HL-60 (cell line): ENCODE measurements at regions not wholly inside any gene's neighbourhood (a gene's known extent, or its start where the extent isn't known, plus 50 kb on each side); places are given as distances from the start of the nearest gene placed in this dataset.

Experiments used
- DNase-seq, 2 experiments: peaks; one replicate each; pipeline ENCODE4 v3.0.0-alpha.2; 2010 to 2020; ENCODE audit warnings: low read depth in 1 of 2, low spot score in 1 of 2
- H3K27ac ChIP-seq: fragments of 250-450 bp; sonication (Bioruptor Pico); replicated peaks from 2 replicates; pipeline ENCODE4 v1.5.1; 2020; ENCODE audit warnings: mild to moderate bottlenecking, moderate library complexity
- H3K27me3 ChIP-seq: fragments of 250-450 bp; sonication (Bioruptor Pico); 2 replicates; pipeline ENCODE4 v1.5.1; 2021; ENCODE audit warnings: mild to moderate bottlenecking, moderate library complexity; ENCODE audit not compliant: insufficient read depth, poor library complexity, severe bottlenecking
- H3K4me3 ChIP-seq: replicated peaks from 2 replicates; pipeline ENCODE4 v1.5.1; 2011; ENCODE audit warnings: mild to moderate bottlenecking, control low read depth, low read length; ENCODE audit not compliant: insufficient read depth
- GABPA ChIP-seq: IDR thresholded peaks from 2 replicates; pipeline ENCODE4 v1.6.1; 2012; ENCODE audit warnings: low read depth
- POLR2AphosphoS5 ChIP-seq: IDR thresholded peaks from 2 replicates; pipeline ENCODE4 v1.6.1; 2012; ENCODE audit warnings: low read depth
- SPI1 ChIP-seq: IDR thresholded peaks from 2 replicates; pipeline ENCODE4 v1.6.1; 2012; ENCODE audit warnings: low read depth, mild to moderate bottlenecking, borderline replicate concordance
- TF ChIP-seq, protein P1 (sequence below): IDR thresholded peaks from one replicate; pipeline ENCODE4 v1.5.1; 2011; ENCODE audit warnings: low read length, control low read depth, inconsistent platforms; ENCODE audit not compliant: insufficient read depth
- TF ChIP-seq, protein P2 (sequence below): IDR thresholded peaks from 2 replicates; pipeline ENCODE4 v1.6.1; 2012; ENCODE audit warnings: low read depth; ENCODE audit not compliant: insufficient replicate concordance

DNA sequence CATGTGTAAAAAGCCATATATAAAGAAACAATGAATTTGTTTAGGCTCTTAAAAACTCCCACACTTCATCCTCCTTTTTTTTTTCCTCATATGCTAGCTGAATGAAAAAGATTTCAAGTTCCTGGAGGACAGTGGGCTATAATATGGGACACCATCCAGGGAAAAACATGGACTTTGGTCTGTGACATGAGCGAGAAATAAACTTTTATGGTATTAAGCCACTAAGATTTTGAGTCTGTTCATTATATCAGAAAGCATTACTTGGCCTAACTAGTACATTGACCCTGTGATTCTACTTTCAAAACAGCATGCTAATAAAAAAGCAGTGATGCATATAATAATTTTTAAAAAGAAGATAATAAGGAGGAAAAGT lies 392.3 kb upstream of the CAMK1G start:
- no peak overlapping the region for H3K27ac ChIP-seq
- no peak for DNase-seq
- H3K27me3 ChIP-seq: no peaks in the 10 kb centered on the region
- H3K4me3 ChIP-seq: no peak overlapping the region
- TF ChIP-seq, protein P1, sequence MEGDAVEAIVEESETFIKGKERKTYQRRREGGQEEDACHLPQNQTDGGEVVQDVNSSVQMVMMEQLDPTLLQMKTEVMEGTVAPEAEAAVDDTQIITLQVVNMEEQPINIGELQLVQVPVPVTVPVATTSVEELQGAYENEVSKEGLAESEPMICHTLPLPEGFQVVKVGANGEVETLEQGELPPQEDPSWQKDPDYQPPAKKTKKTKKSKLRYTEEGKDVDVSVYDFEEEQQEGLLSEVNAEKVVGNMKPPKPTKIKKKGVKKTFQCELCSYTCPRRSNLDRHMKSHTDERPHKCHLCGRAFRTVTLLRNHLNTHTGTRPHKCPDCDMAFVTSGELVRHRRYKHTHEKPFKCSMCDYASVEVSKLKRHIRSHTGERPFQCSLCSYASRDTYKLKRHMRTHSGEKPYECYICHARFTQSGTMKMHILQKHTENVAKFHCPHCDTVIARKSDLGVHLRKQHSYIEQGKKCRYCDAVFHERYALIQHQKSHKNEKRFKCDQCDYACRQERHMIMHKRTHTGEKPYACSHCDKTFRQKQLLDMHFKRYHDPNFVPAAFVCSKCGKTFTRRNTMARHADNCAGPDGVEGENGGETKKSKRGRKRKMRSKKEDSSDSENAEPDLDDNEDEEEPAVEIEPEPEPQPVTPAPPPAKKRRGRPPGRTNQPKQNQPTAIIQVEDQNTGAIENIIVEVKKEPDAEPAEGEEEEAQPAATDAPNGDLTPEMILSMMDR: no peak
- TF ChIP-seq GABPA: no peak
- TF ChIP-seq, protein P2, sequence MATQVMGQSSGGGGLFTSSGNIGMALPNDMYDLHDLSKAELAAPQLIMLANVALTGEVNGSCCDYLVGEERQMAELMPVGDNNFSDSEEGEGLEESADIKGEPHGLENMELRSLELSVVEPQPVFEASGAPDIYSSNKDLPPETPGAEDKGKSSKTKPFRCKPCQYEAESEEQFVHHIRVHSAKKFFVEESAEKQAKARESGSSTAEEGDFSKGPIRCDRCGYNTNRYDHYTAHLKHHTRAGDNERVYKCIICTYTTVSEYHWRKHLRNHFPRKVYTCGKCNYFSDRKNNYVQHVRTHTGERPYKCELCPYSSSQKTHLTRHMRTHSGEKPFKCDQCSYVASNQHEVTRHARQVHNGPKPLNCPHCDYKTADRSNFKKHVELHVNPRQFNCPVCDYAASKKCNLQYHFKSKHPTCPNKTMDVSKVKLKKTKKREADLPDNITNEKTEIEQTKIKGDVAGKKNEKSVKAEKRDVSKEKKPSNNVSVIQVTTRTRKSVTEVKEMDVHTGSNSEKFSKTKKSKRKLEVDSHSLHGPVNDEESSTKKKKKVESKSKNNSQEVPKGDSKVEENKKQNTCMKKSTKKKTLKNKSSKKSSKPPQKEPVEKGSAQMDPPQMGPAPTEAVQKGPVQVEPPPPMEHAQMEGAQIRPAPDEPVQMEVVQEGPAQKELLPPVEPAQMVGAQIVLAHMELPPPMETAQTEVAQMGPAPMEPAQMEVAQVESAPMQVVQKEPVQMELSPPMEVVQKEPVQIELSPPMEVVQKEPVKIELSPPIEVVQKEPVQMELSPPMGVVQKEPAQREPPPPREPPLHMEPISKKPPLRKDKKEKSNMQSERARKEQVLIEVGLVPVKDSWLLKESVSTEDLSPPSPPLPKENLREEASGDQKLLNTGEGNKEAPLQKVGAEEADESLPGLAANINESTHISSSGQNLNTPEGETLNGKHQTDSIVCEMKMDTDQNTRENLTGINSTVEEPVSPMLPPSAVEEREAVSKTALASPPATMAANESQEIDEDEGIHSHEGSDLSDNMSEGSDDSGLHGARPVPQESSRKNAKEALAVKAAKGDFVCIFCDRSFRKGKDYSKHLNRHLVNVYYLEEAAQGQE: no peak
- no peak for TF ChIP-seq POLR2AphosphoS5
- TF ChIP-seq SPI1: no peak

DNA sequence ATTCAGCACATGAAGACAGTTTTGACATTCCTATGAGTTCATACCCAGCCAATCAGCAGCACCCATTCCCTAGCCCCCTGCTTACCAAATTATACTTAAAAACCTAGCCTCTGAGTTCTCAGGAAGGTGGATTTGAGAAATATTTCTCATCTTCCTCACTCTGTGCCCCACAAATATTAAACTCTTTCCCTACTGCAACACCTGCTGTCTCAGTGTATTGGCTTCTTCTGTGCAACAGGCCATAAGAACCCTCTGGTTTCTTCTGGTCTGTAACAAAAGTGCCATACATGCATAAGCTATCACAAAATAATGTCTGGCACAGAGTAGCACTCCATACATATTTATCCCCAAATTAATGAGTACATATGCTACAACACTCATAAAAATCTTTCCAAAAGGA lies 387.4 kb upstream of the CAMK1G start:
- no peak for DNase-seq
- Histone ChIP-seq H3K27ac (no peak overlapping the region), H3K4me3 (no peak overlapping the region), H3K27me3 (no peaks in the 10 kb centered on the region)
- TF ChIP-seq POLR2AphosphoS5 (no peak), SPI1 (no peak), GABPA (no peak)
- TF ChIP-seq, protein P2: no peak
- TF ChIP-seq, protein P1: no peak

DNA sequence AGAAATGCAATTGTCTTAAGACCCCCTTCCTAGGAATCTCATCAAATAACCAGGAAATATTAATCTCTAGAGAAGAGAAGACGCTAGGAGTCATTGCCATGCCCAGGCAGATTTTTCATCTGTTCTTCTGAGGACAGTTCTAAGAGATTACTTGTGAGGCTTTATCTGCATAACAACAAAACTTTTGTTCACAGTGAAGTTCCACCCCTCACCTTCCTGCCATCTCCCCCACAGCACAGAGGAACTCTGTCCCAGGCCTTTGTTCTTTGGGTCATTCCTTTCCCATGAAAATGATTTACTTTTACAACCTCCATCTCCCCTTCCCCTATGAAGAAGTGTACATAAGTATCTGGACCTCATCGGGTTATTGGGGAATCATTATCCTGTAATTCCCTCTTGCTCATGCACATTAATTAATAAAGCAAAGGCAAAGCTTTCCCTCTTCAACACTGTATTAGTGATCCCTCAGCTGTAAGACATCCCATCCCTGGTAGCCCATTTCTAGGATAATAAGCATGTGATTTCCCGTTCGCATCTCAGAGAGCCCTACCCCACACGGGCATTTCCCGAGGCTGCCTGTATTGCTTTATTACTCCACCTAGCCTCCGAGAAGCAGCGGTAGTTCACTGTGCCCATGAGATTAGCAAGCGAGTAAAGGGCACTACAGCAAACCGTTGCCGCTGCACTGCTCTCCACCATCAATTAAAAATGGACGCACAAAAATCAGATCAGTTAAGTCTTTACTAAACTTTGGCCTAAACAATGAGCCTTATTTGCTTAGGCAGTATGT lies 384.4 kb upstream of the CAMK1G start:
- TF ChIP-seq, protein P2: no peak
- TF ChIP-seq GABPA: no peak
- TF ChIP-seq, protein P1: no peak
- no peak for TF ChIP-seq POLR2AphosphoS5
- no peak for TF ChIP-seq SPI1
- no peak overlapping the region for H3K27ac ChIP-seq
- H3K27me3 ChIP-seq: no peaks in the 10 kb centered on the region
- no peak overlapping the region for H3K4me3 ChIP-seq
- no peak for DNase-seq
